EH (cell line): ENCODE measurements at regions not wholly inside any gene's neighbourhood (a gene's known extent, or its start where the extent isn't known, plus 50 kb on each side); places are given as distances from the start of the nearest gene placed in this dataset.

Source experiments
- DNase-seq: peaks from one replicate; pipeline ENCODE4 v3.0.0-alpha.2; 2015; ENCODE audit warnings: low read depth

DNA sequence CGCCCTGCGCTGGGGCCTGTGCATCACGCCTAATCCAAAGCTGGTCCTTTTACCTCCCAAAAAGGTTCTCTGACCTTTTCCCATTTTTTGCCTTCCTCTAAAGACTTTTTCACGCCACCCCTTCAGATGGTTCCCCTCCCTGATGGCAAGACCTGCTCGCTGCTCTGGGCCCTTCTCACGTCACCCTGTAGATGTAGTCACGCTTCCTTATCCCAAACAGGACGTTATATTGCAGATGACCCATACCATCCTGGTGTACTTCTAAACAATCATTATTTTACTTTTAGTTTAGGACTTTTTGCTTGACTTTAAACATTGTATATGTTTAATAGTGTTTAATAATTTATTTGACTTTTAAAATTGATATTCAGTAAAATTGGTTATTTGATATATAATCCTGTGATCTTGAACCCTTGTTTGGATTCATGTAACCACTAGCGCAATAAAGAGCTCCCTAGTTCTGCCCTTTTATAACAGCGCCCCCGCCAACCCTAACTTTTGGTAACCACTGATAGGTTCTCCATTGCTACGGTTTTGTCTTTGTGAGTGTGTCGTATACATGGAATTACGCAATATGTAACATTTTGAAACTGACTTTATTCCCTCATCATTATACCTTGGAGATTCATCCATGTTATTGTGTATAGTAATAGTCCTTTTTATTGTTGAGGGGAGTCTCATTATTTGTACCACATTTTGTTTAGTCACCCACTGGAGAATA, 159.0 kb upstream of the CHRNA7 start:
- no peak for DNase-seq

DNA sequence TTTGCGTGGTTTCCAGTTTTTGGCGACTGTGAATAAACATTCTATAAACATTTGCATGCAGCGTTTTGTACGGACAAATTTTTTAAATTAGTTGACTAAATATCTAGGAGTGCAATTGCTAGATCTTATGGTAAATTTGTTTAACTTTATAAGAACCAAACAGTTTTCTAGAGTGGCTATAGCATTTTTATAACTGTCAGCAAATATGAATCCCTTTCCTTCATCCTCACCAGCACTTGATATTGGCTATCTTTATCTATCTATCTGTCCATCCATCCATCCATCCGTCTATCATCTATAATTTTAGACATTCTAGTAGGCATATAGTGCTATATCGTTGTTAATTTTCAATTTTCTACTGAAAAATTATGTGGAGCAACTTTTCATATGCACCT, 158.4 kb upstream of the CHRNA7 start:
- DNase-seq, result no peak

DNA sequence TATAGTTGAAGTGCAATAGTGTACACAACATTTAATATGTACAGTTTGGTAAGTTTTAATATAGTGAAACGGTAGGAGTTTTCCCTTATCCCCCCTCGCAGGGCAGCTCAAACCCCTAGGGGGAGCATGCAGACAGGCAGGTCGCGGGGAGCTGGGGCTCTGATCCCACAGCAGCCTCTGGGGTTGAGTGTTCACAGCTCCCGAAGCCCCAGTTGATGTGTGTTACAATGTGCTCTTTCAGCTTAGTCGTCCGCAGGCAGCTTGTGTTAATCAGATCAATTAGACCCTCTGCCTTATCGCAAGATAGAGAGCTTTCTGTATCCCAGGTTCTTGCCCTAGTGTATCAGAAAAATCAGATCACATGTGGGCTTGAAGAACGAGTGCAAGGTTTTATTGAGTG, 143.1 kb upstream of the CHRNA7 start:
- DNase-seq, result no peak

- no peak for DNase-seq
Measured at GRCh38 chr15:31892513-31892912, 137.8 kb upstream of the CHRNA7 start.

DNA sequence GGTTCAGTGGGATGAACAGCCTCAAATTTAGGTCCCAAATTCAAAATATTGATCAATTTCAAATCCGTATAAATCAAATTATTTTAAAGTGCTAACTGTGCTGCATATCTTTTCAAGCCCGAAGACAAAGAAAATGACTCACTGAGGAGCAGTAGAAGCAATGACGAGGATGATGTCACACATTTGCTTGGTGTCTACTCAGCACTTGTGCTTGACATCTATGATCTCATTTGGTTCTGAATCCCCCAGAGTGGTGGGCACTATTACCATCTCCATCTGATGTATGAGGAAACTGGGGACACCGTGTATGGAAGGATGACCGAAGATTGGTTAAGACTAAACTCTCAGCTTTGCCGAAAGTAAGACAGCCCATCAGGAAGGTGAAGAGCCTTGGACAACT, 136.5 kb upstream of the CHRNA7 start:
- DNase-seq, result no peak

DNA sequence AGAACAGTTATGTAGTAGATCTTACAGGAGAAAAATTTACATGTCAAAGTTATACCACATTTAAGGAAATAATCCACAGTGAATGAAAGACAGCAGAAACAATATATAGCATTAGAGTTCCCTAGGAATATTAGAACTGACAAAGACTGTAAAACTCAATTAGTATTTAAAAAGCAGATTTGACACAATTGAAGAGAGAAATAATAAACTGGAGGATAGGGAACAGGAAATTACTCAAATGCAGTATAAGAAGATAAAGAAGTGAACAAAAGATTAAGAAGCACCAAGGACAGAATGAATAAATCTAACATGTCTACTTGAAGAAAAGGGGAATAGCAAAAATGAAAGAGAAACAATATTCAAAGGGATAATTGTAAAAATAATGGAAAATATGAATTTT, 132.6 kb upstream of the CHRNA7 start:
- no peak for DNase-seq

DNA sequence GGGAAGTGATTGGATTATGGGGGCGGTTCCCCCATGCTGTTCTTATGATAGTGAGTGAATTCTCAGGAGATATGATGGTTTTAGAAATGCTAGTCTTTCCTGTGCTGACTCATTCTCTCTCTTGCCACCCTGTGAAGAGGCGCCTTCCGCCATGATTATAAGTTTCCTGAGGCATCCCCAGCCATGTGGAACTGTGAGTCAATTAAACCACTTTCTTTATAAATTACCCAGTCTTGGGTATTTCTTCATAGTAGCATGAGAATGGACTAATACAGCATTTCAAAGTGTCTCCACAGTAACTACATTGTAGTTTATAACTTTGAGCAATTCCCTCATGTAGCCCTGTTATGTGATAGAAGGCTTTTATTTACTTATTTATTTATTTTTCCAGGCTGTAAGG, 128.8 kb upstream of the CHRNA7 start:
- no peak for DNase-seq

- DNase-seq, result no peak
Measured at GRCh38 chr15:31905054-31905453, 125.3 kb upstream of the CHRNA7 start.

DNA sequence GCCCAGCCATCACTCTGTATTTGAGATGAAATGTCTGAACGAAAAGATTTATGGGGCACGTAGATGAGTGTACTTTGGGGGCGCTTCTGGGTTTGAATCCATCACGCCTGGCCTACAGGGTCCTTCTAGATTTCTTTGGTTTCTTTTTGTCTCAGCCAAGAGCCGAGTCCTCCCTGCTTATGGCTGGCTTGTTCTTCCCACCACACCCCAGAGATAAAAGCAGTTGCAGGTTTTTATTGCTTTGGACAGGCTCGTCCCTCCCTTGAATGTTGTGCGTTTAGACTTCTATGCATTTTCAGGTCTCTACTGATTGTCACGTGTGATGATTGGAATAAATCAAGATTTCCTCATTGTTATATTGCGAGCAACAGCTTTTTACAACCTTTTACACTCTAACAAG, 104.8 kb upstream of the CHRNA7 start:
- no peak for DNase-seq

- no peak for DNase-seq
Measured at GRCh38 chr15:31930967-31931366, 99.3 kb upstream of the CHRNA7 start.

DNA sequence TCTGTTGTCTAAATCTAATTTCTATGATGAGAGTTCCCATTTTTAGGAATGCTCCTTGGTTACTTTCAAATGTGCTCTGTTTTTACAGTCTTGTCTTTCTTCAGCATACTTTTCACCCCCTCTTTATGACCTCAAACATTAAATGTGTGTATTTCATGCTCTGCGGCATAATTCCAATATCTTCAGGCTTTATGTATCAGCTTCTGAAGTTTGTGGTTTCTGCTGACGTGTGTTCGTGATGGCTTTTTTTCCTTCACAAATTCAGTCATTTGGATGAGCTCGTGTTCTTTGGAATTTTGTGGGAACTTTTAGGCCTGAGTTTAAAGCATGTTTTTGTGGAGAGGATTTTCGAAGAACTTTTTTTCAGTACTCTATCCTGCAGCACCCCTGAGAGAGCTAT, 97.7 kb upstream of the CHRNA7 start:
- no peak for DNase-seq

DNA sequence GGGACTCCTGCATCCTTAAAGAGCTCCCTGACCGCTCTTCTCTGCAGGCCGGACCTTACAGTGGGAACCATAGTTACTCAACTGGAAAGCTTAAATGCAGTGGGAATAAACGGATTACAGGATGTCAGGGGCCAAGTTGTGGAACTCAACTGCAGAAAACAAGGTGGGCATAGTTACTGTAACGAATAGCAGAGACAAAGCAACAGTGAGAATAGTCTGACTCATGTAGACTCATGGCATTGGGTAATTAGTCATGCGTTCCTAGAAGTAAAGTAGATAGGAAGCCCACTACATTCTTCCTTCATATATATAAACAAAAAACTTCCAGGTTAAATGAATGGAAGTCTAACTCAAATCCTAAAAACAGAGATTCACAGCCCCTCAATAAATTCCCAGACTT, 95.5 kb upstream of the CHRNA7 start:
- DNase-seq, result no peak

GRCh38 chr15:31953478-31953877, 76.8 kb upstream of the CHRNA7 start:
- DNase-seq, result no peak

DNA sequence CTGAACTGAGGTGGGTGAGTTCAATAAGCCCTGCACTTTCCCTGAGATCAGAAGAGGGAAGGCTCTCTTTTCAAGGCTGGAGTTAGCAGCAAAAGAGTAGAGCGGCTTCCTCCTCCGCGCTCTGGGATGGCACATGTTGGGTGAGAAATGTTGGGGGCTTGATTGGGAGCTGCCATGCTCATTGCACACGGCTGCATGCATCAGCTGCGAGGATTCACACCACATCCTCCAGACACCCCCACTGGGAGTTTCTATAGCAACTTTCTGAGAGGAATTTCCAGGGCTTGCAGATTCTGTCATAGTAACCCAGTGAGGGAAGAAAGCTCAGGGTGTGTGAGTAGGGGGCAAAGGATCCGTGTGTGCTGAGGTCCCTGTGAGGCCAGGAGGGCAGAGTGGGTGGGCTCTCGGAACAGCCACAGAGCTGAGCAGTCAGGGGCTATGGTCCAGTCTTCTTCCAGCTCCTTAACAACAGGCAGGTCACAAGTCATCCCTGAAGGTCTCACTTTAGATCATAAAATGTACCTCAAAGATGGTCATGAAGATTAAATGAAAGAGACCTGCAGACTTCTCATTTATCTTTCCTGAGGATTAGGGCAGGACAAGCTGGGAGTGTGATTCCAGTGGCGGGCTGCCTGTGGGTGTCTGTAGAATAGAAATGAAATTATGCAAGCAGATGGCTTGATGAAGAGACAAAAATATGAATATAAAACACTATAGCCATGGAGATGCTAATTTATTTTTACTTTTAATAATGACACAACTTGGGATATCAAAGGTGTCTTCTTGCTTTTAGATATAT, 75.7 kb upstream of the CHRNA7 start:
- DNase-seq, result no peak

- no peak for DNase-seq
Measured at GRCh38 chr15:31955734-31956133, 74.6 kb upstream of the CHRNA7 start.

- DNase-seq, result no peak
Measured at GRCh38 chr15:31957581-31957980, 72.7 kb upstream of the CHRNA7 start.

GRCh38 chr15:31964586-31965307, 65.6 kb upstream of the CHRNA7 start:
- DNase-seq, result no peak

GRCh38 chr15:31970007-31970406, 60.3 kb upstream of the CHRNA7 start:
- DNase-seq, result no peak

- no peak for DNase-seq
Measured at GRCh38 chr15:31973197-31973596, 57.1 kb upstream of the CHRNA7 start.

GRCh38 chr15:31974154-31974794, 56.0 kb upstream of the CHRNA7 start:
- DNase-seq, result no peak

DNA sequence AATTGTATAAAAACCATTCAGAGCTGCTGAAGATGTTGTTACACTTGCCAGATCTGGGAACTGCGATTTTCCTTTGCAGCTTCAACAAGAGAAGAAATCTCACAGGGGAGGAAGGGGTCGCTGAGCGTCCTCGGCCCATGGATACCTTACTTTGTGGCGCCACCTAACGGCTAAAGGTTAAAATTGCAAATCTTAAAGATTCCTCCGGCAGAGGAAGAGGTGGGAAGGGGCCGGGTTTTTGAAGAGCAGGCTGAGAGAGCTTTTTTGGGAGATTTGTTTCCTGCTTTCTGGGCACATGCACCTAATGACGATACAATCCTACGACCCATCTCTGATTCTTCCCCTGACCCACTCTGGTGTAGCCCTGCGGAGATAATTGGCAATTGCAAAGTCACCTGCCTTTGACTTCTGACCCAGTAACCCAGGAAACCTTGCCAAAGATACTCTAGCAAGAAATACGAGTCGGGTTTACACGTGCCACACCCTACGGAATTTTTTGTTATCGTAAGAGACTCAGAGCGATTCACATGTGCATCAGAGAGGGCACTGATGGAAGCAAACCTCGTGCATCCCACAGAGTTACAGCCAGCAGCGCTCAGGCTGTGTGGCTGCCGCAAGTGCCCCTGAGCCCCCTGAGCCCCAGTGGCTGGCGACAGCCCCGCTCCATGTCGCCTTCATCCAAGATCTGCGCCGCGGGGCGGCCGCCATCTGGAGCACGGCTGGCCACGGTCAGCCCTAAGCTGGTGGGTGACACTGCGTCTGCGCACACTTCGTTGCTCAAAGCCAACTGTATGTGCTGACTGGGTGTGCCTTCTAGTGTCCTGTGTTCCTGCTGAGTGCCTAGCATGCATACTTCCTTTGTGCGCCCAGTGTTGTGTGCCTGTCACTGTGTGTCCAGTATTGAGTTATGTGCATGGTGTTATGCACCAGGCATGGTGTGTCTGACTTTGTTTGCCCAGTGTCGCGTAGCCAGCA, 55.2 kb upstream of the CHRNA7 start:
- DNase-seq, result peak; percentile 13
